ENCODE measurements at regions not wholly inside any gene's neighbourhood (a gene's known extent, or its start where the extent isn't known, plus 50 kb on each side); places are given as distances from the start of the nearest gene placed in this dataset.

GRCh38 chr14:96661244-96661969 is 135.8 kb upstream of the VRK1 start:
- H3K27me3 ChIP-seq = peaks cover 7% of the 10 kb centered on the region
- TF ChIP-seq EZH2 (IDR thresholded peaks at IDR 0.05; ENCODE audit: borderline replicate concordance) = no peak
- no peak for TF ChIP-seq CTCF (IDR thresholded peaks at IDR 0.05; ENCODE audit: poor library complexity)
- TF ChIP-seq EZH2phosphoT487 (IDR thresholded peaks at IDR 0.05; ENCODE audit: low read depth, severe bottlenecking, unreplicated experiment) = no peak
- no peaks in the 10 kb centered on the region for H3K9me2 ChIP-seq (replicated peaks; ENCODE audit: insufficient read depth)
- peaks cover 5% of the 10 kb centered on the region for H3K4me1 ChIP-seq (ENCODE audit: insufficient read depth)
- H3K4me3 ChIP-seq = no peak overlapping the region
- no peak overlapping the region for H3K4me2 ChIP-seq
- H4K20me1 ChIP-seq (ENCODE audit: insufficient read depth, poor library complexity, severe bottlenecking) = no peaks in the 10 kb centered on the region
- H3K27ac ChIP-seq = no peak overlapping the region
- DNase-seq (ENCODE audit: low spot score) = no peak
- H2AFZ ChIP-seq = no peak overlapping the region
- H3K9me3 ChIP-seq (ENCODE audit: low read depth) = no peaks in the 10 kb centered on the region
- H3K36me3 ChIP-seq (replicated peaks; ENCODE audit: insufficient read depth, low read depth) = no peaks in the 10 kb centered on the region
- no peaks in the 10 kb centered on the region for H3K79me2 ChIP-seq

- Histone ChIP-seq H3K79me2 (no peaks in the 10 kb centered on the region), H3K27me3 (peaks cover 9% of the 10 kb centered on the region), H3K4me1 (ENCODE audit: insufficient read depth) (peaks cover 5% of the 10 kb centered on the region), H2AFZ (no peak overlapping the region), H3K9me3 (ENCODE audit: low read depth) (no peaks in the 10 kb centered on the region), H3K4me2 (no peak overlapping the region), H3K4me3 (no peak overlapping the region), H3K9me2 (replicated peaks; ENCODE audit: insufficient read depth) (no peaks in the 10 kb centered on the region), H4K20me1 (ENCODE audit: insufficient read depth, poor library complexity, severe bottlenecking) (no peaks in the 10 kb centered on the region), H3K27ac (no peak overlapping the region), H3K36me3 (replicated peaks; ENCODE audit: insufficient read depth, low read depth) (no peaks in the 10 kb centered on the region)
- no peak for TF ChIP-seq EZH2phosphoT487 (IDR thresholded peaks at IDR 0.05; ENCODE audit: low read depth, severe bottlenecking, unreplicated experiment)
- no peak for TF ChIP-seq CTCF (IDR thresholded peaks at IDR 0.05; ENCODE audit: poor library complexity)
- TF ChIP-seq EZH2 (IDR thresholded peaks at IDR 0.05; ENCODE audit: borderline replicate concordance) = no peak
- WGBS (ENCODE audit: low lambda C conversion rate, missing lambda C conversion rate) = 87% methylated on average over 15 of the region's 15 CpGs
- no peak for DNase-seq (ENCODE audit: low spot score)
Measured at GRCh38 chr14:96662116-96662970, 134.8 kb upstream of the VRK1 start.

GRCh38 chr14:96663076-96663475 is 134.1 kb upstream of the VRK1 start:
- Histone ChIP-seq H3K9me2 (replicated peaks; ENCODE audit: insufficient read depth) (no peaks in the 10 kb centered on the region), H3K4me1 (ENCODE audit: insufficient read depth) (peaks cover 5% of the 10 kb centered on the region), H4K20me1 (ENCODE audit: insufficient read depth, poor library complexity, severe bottlenecking) (no peaks in the 10 kb centered on the region), H3K27me3 (peaks cover 12% of the 10 kb centered on the region), H3K4me3 (no peak overlapping the region), H3K4me2 (no peak overlapping the region), H2AFZ (no peak overlapping the region), H3K36me3 (replicated peaks; ENCODE audit: insufficient read depth, low read depth) (no peaks in the 10 kb centered on the region), H3K27ac (no peak overlapping the region), H3K79me2 (no peaks in the 10 kb centered on the region), H3K9me3 (ENCODE audit: low read depth) (no peaks in the 10 kb centered on the region)
- TF ChIP-seq CTCF (IDR thresholded peaks at IDR 0.05; ENCODE audit: poor library complexity) (no peak), EZH2phosphoT487 (IDR thresholded peaks at IDR 0.05; ENCODE audit: low read depth, severe bottlenecking, unreplicated experiment) (no peak), EZH2 (IDR thresholded peaks at IDR 0.05; ENCODE audit: borderline replicate concordance) (no peak)
- no peak for DNase-seq (ENCODE audit: low spot score)
- 90% methylated on average over 19 of the region's 19 CpGs for WGBS (ENCODE audit: low lambda C conversion rate, missing lambda C conversion rate)

Measured in hepatocyte (in vitro differentiated cells).